Urothelium cell line (cell line): ENCODE measurements at regions not wholly inside any gene's neighbourhood (a gene's known extent, or its start where the extent isn't known, plus 50 kb on each side); places are given as distances from the start of the nearest gene placed in this dataset.
A peak's percentile ranks its signal among the peaks of the same experiment; 100 is the strongest.
"Not testable (repeated sequence)": the region's sequence is repeated elsewhere in the genome, so short reads cannot be mapped to it uniquely, and the experiment has no call there.

Experiments
- DNase-seq: peaks from one replicate; pipeline ENCODE4 v3.0.0; 2011; ENCODE audit warnings: low spot score, mixed read lengths
- FAIRE-seq: peaks from 2 replicates; lab custom pipeline; 2011; peaks lifted over from hg19 to GRCh38; lab: Jason Lieb, UNC

DNA sequence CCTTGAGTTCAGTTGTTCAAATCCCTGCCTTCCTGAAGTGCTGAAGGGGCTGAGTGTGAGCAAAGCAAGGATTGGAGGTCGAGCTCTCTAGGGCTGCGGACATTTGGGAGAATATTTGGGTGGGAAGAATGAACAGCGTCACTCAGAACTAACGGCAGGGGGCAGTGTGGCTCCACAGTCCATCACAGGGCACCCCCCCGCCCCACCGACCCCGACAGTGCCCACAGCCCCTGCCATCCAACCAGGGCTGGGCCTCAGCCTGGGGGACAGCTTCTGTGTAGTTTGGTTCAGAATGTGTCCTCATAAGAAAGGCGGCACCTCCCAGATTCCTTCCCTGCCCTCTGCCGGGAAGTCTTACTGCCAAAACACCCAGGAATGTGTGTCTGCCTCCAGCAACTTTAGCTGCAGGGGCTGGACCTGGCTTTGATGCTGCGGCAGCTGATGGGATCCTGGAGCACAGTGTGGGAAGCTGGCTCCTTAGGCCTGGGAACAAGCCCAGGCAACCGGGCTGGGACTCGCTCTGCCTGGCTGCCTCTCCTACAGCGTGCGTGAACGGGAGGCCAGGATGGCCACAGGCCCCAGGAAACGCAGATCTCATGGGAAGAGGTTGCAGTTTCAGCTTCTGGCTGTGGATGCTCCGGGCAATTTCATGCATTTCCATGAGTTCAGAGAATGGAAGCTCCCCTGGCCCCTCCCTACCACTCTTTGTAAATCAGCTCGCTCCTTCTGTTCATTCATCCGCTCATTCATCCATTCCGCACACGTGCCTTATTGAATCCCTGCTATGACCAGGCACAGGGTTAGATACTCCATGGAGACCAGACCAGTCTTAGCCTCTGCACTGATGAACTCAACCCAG is 104.9 kb upstream of the TMPRSS2 start:
- DNase-seq (peak; percentile 27), FAIRE-seq (no peak)

- peak; percentile 26 for DNase-seq
- FAIRE-seq = no peak
Measured at GRCh38 chr21:41611966-41612606, 104.1 kb upstream of the TMPRSS2 start.

DNA sequence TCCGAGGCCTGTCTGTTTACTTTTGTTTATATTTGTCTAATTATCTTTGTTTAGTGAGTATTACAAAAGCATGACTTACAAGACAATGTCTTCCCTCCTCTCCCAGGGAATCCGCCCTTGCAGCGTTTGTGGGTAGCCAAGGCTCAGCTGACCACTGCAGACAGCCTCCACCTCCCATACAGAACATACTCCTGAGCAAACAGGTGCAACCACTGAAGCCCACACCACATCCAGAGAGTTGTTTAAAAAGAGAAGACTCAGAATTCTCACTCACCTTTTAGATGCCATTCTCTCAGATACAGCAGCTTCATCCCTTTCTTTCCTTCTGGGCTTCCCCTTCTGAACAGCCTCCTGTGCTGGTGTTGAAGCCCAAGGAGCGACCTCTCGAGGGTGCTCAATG is 103.5 kb upstream of the TMPRSS2 start:
- no peak for DNase-seq
- no peak for FAIRE-seq

DNA sequence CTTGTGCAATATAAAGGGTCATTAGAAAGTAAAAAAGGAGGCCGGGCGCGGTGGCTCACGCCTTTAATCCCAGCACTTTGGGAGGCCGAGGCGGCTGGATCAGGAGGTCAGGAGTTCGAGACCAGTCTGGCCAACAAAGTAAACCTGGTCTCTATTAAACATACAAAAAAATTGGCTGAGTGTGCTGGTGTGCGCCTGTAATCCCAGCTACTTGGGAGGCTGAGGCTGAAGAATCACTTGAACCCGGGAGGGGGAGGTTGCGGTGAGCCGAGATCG is 102.8 kb upstream of the TMPRSS2 start:
- DNase-seq, FAIRE-seq: not testable (repeated sequence)

DNA sequence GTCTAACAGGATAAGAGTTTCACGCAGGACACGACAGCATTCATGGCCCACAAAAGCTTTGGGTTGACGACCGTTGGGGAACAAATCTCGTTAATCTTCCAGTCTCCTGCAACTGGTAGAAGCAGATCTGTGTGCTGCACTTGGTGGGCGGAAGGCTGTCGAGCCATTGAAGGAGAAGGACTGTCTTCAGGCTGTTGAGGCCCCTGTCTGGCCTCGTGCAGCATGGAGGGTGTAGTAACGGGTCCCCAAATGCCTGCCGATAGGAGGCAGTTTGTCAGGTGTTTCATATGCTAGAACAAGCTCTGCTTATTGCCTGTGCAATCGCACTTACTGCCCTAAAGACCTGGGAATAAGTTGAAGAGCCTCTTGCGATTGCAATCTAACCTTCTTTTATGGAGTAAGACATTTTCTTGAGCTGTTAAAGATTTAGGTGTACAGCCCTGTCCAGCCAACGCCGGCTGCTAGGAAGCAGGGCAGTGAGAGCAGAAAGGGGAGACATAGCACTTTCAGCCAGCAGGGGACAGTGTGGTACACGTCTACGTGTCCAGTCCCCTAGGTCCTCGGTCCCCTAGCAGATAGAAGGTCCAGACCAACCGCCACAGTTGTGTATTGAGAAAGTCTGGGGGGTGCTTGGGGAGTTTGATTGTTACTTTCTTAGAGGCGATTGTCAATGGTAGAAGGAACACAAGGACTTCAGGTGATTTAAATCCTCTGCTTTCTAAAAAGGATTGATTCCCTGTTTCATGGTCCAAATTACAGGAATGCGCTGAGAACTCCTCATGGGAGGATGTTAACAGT is 102.3 kb upstream of the TMPRSS2 start:
- DNase-seq (peak; percentile 11), FAIRE-seq (no peak)

DNA sequence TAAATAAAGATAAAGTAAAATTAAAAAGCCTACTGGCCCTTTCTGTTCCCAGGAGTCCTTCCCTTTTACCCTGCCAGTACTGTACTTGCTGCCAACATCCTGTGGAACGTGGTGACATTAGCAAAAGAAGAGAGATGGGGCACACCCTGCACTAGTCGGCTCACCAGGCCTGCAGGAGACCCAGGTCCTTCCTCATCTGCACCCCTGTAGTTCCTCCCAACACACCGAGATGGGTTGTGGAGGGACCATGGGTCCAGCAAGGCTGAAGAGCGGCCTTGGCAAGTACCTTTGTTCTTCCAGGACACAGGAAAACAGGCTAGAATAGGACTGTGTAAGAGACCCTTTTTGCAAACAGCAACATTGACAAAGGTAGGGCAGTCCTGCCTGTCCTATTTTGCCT is 98.7 kb upstream of the TMPRSS2 start:
- FAIRE-seq (no peak), DNase-seq (no peak)

DNA sequence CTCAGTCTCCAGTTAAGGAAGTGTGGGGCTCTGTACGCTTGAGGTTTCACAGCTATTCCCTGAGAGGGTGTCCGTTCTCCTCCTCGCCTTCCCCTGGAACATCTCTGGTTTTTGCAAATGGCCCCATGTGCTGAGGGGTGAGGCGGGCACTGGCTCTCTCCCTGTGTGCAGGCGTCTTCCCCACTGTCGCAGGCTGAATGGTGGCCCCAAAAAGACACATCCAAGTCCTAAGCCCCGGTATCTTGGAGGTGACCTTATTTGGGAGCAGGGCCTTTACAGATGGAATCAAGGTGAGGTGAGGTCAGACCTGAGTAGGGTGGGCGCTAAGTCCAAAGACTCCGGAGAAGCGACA is 98.0 kb upstream of the TMPRSS2 start:
- no peak for DNase-seq
- no peak for FAIRE-seq

DNA sequence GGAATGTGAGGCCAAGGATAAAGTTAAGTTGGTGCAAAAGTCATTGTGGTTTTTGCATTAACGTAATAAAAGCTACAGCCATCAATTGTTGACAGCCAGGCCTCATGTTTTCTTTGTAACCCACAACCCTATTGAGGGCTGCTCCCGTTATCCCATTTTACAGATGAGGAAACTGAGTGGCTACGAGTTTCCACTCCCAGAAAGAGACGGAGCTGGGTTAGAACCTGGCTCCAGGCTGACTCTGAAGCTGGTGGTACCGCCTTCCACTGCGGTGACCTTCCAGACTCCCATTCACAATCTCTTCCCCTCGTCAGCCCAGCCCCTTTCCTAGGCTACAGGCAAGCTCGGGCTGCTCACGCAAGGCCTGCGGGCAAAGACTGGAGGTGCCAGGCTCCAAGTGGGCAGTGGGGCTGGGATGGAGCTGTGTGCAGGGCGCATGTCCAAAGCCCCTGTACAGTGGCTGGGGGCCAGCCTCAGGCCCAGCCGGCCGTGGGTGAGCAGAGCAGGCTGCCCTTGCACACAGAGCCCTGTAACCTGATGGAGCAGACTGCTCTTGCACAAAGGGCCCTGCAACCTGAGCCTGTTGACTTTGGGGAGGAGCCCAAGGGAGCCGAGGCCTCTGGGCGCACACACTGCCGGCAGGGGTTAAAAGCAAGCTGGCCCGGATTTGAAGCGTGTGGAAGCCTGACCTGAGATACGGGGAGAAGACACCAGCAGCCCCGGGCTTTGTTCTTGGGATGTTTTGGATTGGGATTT is 97.4 kb upstream of the TMPRSS2 start:
- FAIRE-seq (no peak), DNase-seq (no peak)

DNA sequence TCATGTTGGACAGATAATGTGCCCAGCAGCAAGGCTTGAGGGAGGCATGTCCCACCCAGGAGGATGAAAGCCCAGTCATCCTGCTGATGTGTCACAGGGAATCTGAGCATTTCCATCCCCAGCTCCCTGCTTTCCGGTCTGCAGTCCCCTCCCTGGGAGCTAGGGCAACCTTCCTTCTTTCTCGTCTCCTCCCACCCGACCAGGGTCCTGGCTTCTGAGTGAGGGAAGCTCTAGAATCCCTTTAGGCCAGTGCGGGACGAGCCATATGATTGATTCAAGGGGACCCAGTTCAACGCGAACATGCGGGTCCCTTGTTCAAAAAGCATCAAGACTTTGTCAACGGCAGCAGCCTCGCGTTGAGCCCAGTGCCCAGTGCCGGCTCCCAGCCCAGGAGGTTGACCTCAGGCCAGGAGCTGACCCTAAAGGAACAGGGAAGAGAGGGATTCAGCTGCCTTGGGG is 96.7 kb upstream of the TMPRSS2 start:
- FAIRE-seq = no peak
- DNase-seq = no peak

GRCh38 chr21:41603476-41603875 is 95.5 kb upstream of the TMPRSS2 start:
- no peak for FAIRE-seq
- DNase-seq = no peak

DNA sequence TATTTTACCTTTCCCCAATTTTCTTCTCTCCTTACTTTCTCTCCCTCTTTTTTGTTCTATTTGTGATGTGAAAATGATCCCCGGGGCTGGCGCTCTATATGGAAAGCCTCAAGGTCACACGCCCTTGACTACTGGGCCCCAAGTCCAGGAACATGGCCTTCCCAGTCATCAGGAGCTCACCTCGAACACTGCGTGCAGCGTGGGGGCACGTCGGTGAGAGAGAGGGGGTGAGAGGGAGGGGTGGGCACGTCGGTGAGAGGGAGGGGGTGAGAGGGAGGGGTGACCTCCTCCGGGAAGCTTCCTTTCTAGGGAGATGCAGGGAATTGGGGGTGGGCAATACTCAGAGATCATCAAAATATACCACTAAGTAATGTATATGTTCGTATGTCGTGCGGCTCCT is 94.6 kb upstream of the TMPRSS2 start:
- DNase-seq (no peak), FAIRE-seq (no peak)

GRCh38 chr21:41601573-41602368 is 93.8 kb upstream of the TMPRSS2 start:
- DNase-seq = no peak
- FAIRE-seq = no peak

- DNase-seq = no peak
- FAIRE-seq = no peak
Measured at GRCh38 chr21:41600961-41601572, 93.1 kb upstream of the TMPRSS2 start.

GRCh38 chr21:41600556-41600955 is 92.6 kb upstream of the TMPRSS2 start:
- FAIRE-seq (no peak), DNase-seq (no peak)

- no peak for DNase-seq
- no peak for FAIRE-seq
Measured at GRCh38 chr21:41600116-41600515, 92.2 kb upstream of the TMPRSS2 start.

DNA sequence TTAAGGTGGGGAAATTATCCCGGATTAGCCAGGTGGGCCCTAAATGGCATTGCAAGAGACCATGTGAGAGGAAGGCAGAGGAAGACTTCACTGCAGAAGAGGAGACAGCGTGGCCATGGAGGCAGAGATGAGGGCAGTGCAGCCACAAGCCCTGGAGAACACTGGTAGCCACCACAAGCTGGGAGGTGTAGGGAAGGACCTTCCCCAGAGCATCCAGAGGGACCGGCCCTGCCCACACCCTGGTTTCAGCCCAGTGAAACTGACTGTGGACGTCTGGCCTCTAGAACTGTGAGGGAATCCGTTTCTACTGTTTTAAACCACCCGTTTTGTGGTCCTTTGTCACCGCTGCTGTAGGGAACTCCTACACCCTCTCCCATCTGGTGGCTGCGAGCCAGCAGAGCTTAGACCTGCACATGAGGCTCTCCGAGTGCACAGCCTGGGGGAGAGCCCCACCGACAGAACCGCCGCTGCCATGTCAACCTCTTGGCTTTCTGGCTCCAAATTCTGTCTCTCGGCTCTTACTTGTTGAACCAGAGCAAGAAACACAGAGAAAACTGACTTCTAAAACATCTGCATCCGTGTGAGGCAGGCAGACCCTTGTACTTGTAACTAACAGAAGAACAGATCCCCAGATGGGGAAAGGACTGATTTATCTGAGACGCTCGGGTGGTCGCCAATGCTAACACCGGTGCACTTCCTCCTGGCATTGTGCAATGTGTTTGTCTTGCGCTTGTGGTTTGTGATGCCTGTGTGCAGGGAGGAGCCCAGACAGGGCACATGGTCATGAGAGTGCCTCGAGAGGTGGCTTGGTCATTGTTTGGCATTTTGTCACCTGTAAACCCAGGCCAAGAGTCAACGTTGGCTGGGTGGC is 90.8 kb upstream of the TMPRSS2 start:
- no peak for FAIRE-seq
- no peak for DNase-seq

GRCh38 chr21:41597811-41598231 is 89.9 kb upstream of the TMPRSS2 start:
- DNase-seq (no peak), FAIRE-seq (no peak)

GRCh38 chr21:41597227-41597626 is 89.3 kb upstream of the TMPRSS2 start:
- DNase-seq (no peak), FAIRE-seq (no peak)
